Neural progenitor cell (in vitro differentiated cells): ENCODE measurements at regions not wholly inside any gene's neighbourhood (a gene's known extent, or its start where the extent isn't known, plus 50 kb on each side); places are given as distances from the start of the nearest gene placed in this dataset.
A peak's percentile ranks its signal among the peaks of the same experiment; 100 is the strongest.

Experiments used
- DNase-seq: peaks from one replicate; pipeline ENCODE4 v3.0.0-alpha.2; 2016; ENCODE audit warnings: low spot score
- H2AFZ ChIP-seq: fragments of 200-600 bp; sonication (generic); replicated peaks from 2 replicates; pipeline ENCODE4 v1.6.1; 2016; ENCODE audit warnings: antibody characterized with exemption
- H3F3A ChIP-seq: fragments of 200-600 bp; sonication (generic); 2 replicates; pipeline ENCODE4 v1.6.1; 2016; ENCODE audit warnings: antibody characterized with exemption, low read depth
- H3K27ac ChIP-seq: fragments of 200-600 bp; sonication (generic); 2 replicates; pipeline ENCODE4 v1.5.1; 2016; ENCODE audit warnings: mild to moderate bottlenecking
- H3K27me3 ChIP-seq: fragments of 200-600 bp; sonication (generic); 2 replicates; pipeline ENCODE4 v1.6.1; 2016; ENCODE audit warnings: mild to moderate bottlenecking, moderate library complexity
- H3K36me3 ChIP-seq: fragments of 200-600 bp; sonication (generic); 2 replicates; pipeline ENCODE4 v1.5.1; 2016
- H3K4me1 ChIP-seq: fragments of 200-600 bp; sonication (generic); 2 replicates; pipeline ENCODE4 v1.6.1; 2016; ENCODE audit warnings: mixed run types
- H3K4me2 ChIP-seq: fragments of 200-600 bp; sonication (generic); 2 replicates; pipeline ENCODE4 v1.6.1; 2016
- H3K4me3 ChIP-seq: fragments of 200-600 bp; sonication (generic); 2 replicates; pipeline ENCODE4 v1.5.1; 2016
- H3K79me2 ChIP-seq: fragments of 200-600 bp; sonication (generic); 2 replicates; pipeline ENCODE4 v1.6.1; 2016; ENCODE audit warnings: low read depth
- H3K9ac ChIP-seq: fragments of 200-600 bp; sonication (generic); 2 replicates; pipeline ENCODE4 v1.6.1; 2016
- H3K9me3 ChIP-seq: fragments of 200-600 bp; sonication (generic); 2 replicates; pipeline ENCODE4 v1.5.1; 2016; ENCODE audit warnings: low read depth
- H4K20me1 ChIP-seq: fragments of 200-600 bp; sonication (generic); 2 replicates; pipeline ENCODE4 v1.6.1; 2016; ENCODE audit warnings: low read depth
- H3K27ac Mint-ChIP-seq: 3 replicates; pipeline ENCODE4 v1.8.0; 2021; ENCODE audit warnings: mixed read lengths
- H3K27me3 Mint-ChIP-seq: 2 replicates; pipeline ENCODE4 v1.8.0; 2022; ENCODE audit warnings: low read depth, mild to moderate bottlenecking, inconsistent platforms, moderate library complexity, mixed read lengths; ENCODE audit not compliant: insufficient read depth
- H3K36me3 Mint-ChIP-seq: 3 replicates; pipeline ENCODE4 v1.8.0; 2021; ENCODE audit warnings: mixed read lengths
- H3K4me1 Mint-ChIP-seq: 3 replicates; pipeline ENCODE4 v1.8.0; 2021; ENCODE audit warnings: mixed read lengths
- H3K4me3 Mint-ChIP-seq: 3 replicates; pipeline ENCODE4 v1.8.0; 2021; ENCODE audit warnings: mild to moderate bottlenecking, moderate library complexity, mixed read lengths
- H3K9me3 Mint-ChIP-seq: 3 replicates; pipeline ENCODE4 v1.8.0; 2020; ENCODE audit warnings: mixed read lengths
- EZH2 ChIP-seq: fragments of 200-600 bp; sonication (generic); IDR thresholded peaks from 2 replicates; pipeline ENCODE4 v1.6.1; 2017; ENCODE audit warnings: antibody characterized with exemption, mild to moderate bottlenecking, moderate library complexity
- EZH2phosphoT487 ChIP-seq: fragments of 200-600 bp; sonication (generic); IDR thresholded peaks from 2 replicates; pipeline ENCODE4 v1.6.1; 2017; ENCODE audit warnings: antibody characterized with exemption
- TF ChIP-seq, protein P1 (sequence below): fragments of 200-600 bp; sonication (generic); IDR thresholded peaks from 2 replicates; pipeline ENCODE4 v1.5.1; 2017; ENCODE audit warnings: antibody characterized with exemption, mild to moderate bottlenecking

DNA sequence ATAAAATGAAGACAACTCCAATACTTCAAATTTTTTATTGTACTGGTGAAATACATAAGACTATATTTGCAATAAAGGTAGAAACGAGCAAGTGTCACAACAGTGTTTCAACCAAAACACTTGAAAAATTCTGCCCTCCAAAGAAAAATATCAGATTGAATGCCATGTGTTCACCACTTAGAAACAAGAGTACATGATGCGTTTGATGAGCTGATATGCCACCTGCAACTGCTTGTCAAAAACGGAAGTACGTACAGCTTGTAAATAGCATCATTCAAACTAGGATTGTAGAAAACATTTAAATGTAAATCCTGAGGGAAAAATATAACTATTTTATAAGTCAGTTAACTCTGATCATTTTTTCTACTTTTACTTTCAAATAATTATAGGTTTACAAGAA, 276.1 kb downstream of the ANTXR2 start:
- H3K4me1 ChIP-seq, result no peaks in the 10 kb centered on the region
- no peak overlapping the region for H3K4me3 ChIP-seq
- peaks cover 3% of the 10 kb centered on the region for H3K9me3 Mint-ChIP-seq
- no peak overlapping the region for H3K4me2 ChIP-seq
- peaks cover 3% of the 10 kb centered on the region for H3K9me3 ChIP-seq
- no peak overlapping the region for H3K4me3 Mint-ChIP-seq
- no peaks in the 10 kb centered on the region for H3K79me2 ChIP-seq
- no peaks in the 10 kb centered on the region for H4K20me1 ChIP-seq
- no peak overlapping the region for H3K27ac ChIP-seq
- TF ChIP-seq, protein P1, sequence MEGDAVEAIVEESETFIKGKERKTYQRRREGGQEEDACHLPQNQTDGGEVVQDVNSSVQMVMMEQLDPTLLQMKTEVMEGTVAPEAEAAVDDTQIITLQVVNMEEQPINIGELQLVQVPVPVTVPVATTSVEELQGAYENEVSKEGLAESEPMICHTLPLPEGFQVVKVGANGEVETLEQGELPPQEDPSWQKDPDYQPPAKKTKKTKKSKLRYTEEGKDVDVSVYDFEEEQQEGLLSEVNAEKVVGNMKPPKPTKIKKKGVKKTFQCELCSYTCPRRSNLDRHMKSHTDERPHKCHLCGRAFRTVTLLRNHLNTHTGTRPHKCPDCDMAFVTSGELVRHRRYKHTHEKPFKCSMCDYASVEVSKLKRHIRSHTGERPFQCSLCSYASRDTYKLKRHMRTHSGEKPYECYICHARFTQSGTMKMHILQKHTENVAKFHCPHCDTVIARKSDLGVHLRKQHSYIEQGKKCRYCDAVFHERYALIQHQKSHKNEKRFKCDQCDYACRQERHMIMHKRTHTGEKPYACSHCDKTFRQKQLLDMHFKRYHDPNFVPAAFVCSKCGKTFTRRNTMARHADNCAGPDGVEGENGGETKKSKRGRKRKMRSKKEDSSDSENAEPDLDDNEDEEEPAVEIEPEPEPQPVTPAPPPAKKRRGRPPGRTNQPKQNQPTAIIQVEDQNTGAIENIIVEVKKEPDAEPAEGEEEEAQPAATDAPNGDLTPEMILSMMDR, result no peak
- no peak for TF ChIP-seq EZH2
- TF ChIP-seq EZH2phosphoT487, result no peak
- no peak for DNase-seq
- no peaks in the 10 kb centered on the region for H3K36me3 Mint-ChIP-seq
- no peaks in the 10 kb centered on the region for H3K27me3 Mint-ChIP-seq
- no peak overlapping the region for H2AFZ ChIP-seq
- H3K9ac ChIP-seq, result no peak overlapping the region
- H3K27ac Mint-ChIP-seq, result no peak overlapping the region
- H3F3A ChIP-seq, result no peaks in the 10 kb centered on the region
- H3K36me3 ChIP-seq, result no peaks in the 10 kb centered on the region
- H3K4me1 Mint-ChIP-seq, result no peaks in the 10 kb centered on the region
- no peaks in the 10 kb centered on the region for H3K27me3 ChIP-seq

GRCh38 chr4:79788884-79789283, 284.1 kb downstream of the ANTXR2 start:
- H3K9me3 Mint-ChIP-seq, result peaks cover 31% of the 10 kb centered on the region
- H3K27me3 Mint-ChIP-seq, result no peaks in the 10 kb centered on the region
- H3K36me3 Mint-ChIP-seq, result no peaks in the 10 kb centered on the region
- H3K4me2 ChIP-seq, result no peak overlapping the region
- H3K4me3 ChIP-seq, result no peak overlapping the region
- TF ChIP-seq, protein P1, result no peak
- TF ChIP-seq EZH2phosphoT487 (no peak), EZH2 (no peak)
- H3K27me3 ChIP-seq, result no peaks in the 10 kb centered on the region
- H3K79me2 ChIP-seq, result no peaks in the 10 kb centered on the region
- peaks cover 3% of the 10 kb centered on the region for H3K9me3 ChIP-seq
- no peaks in the 10 kb centered on the region for H3K4me1 ChIP-seq
- H3K4me1 Mint-ChIP-seq, result no peaks in the 10 kb centered on the region
- H3K9ac ChIP-seq, result no peak overlapping the region
- peak; percentile 3 for DNase-seq
- H3K27ac ChIP-seq, result no peak overlapping the region
- no peaks in the 10 kb centered on the region for H4K20me1 ChIP-seq
- no peak overlapping the region for H2AFZ ChIP-seq
- no peak overlapping the region for H3K27ac Mint-ChIP-seq
- H3K4me3 Mint-ChIP-seq, result no peak overlapping the region
- H3F3A ChIP-seq, result no peaks in the 10 kb centered on the region
- H3K36me3 ChIP-seq, result no peaks in the 10 kb centered on the region

DNA sequence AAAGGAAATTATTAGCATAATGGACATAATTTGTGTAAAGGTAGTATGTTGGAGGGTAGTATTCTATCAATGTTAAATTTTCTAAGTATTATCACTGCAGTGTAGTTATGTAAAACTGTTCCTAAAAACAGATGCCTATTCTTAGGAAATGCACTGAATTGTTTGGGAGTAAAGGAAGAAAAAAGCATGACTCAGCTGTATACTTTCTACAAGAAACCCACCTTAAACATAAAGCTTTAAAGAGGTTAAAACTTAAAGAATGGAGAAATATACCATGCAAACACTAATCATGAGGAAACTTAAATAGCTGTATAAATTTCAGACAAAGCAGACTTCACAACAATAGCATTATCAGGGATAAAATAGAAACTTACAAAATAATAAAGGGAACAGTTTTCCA, 292.9 kb downstream of the ANTXR2 start:
- H3K4me1 Mint-ChIP-seq, result no peaks in the 10 kb centered on the region
- no peaks in the 10 kb centered on the region for H3K27me3 Mint-ChIP-seq
- no peaks in the 10 kb centered on the region for H3K4me1 ChIP-seq
- H3K9ac ChIP-seq, result no peak overlapping the region
- no peak overlapping the region for H3K4me2 ChIP-seq
- H3K27me3 ChIP-seq, result no peaks in the 10 kb centered on the region
- H3K9me3 ChIP-seq, result no peaks in the 10 kb centered on the region
- H2AFZ ChIP-seq, result no peak overlapping the region
- no peak overlapping the region for H3K4me3 Mint-ChIP-seq
- no peak overlapping the region for H3K27ac ChIP-seq
- H3K79me2 ChIP-seq, result no peaks in the 10 kb centered on the region
- no peaks in the 10 kb centered on the region for H3K36me3 ChIP-seq
- TF ChIP-seq EZH2 (no peak), EZH2phosphoT487 (no peak)
- TF ChIP-seq, protein P1, result no peak
- no peaks in the 10 kb centered on the region for H3K36me3 Mint-ChIP-seq
- H3K27ac Mint-ChIP-seq, result no peak overlapping the region
- peaks cover 17% of the 10 kb centered on the region for H3K9me3 Mint-ChIP-seq
- DNase-seq, result no peak
- H4K20me1 ChIP-seq, result no peaks in the 10 kb centered on the region
- H3K4me3 ChIP-seq, result no peak overlapping the region
- H3F3A ChIP-seq, result no peaks in the 10 kb centered on the region

DNA sequence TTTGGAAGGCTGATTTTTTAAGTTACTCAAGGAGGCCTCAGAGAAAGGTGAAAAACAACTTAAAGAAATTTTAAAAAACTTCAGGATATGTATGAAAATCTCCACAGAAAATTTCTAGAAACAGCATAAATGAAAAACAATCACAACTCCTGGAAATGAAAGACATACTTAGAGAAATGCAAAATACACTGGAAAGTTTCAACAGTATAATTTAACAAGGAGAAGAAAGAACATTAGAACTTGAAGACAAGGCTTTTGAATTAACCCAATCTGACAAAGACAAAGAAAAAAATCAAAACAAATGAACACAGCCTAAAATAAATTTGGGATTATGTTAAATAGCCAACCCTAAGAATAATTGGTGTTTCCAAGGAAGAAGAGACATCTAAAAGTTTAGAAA, 300.5 kb downstream of the ANTXR2 start:
- H3K4me2 ChIP-seq, result no peak overlapping the region
- no peak overlapping the region for H3K4me3 ChIP-seq
- no peak for DNase-seq
- no peak overlapping the region for H2AFZ ChIP-seq
- Mint-ChIP-seq H3K27ac (no peak overlapping the region), H3K4me1 (no peaks in the 10 kb centered on the region), H3K36me3 (no peaks in the 10 kb centered on the region), H3K4me3 (no peak overlapping the region), H3K9me3 (peaks cover 38% of the 10 kb centered on the region), H3K27me3 (peaks cover 2% of the 10 kb centered on the region)
- H3K9me3 ChIP-seq, result no peaks in the 10 kb centered on the region
- H3K27me3 ChIP-seq, result no peaks in the 10 kb centered on the region
- no peaks in the 10 kb centered on the region for H4K20me1 ChIP-seq
- no peaks in the 10 kb centered on the region for H3F3A ChIP-seq
- H3K36me3 ChIP-seq, result peaks cover under 1% of the 10 kb centered on the region
- H3K9ac ChIP-seq, result no peak overlapping the region
- H3K4me1 ChIP-seq, result no peaks in the 10 kb centered on the region
- TF ChIP-seq, protein P1, result no peak
- TF ChIP-seq EZH2, result no peak
- TF ChIP-seq EZH2phosphoT487, result no peak
- no peak overlapping the region for H3K27ac ChIP-seq
- H3K79me2 ChIP-seq, result no peaks in the 10 kb centered on the region
